HCEC 1CT (cell line): ENCODE measurements at regions not wholly inside any gene's neighbourhood (a gene's known extent, or its start where the extent isn't known, plus 50 kb on each side); places are given as distances from the start of the nearest gene placed in this dataset.

ENCODE experiments used
- DNase-seq: peaks from one replicate; pipeline ENCODE4 v3.0.0-alpha.2; 2017

- DNase-seq: no peak
These were observed 222.0 kb downstream of the TJP1 start for GRCh38 chr15:29600262-29600661.

GRCh38 chr15:29596266-29596665, 226.0 kb downstream of the TJP1 start:
- no peak for DNase-seq

- DNase-seq: no peak
These were observed 228.6 kb downstream of the TJP1 start for GRCh38 chr15:29593629-29594028.

GRCh38 chr15:29593111-29593510, 229.2 kb downstream of the TJP1 start:
- DNase-seq: no peak

GRCh38 chr15:29590701-29591100, 231.6 kb downstream of the TJP1 start:
- DNase-seq: no peak

GRCh38 chr15:29589975-29590374, 232.3 kb downstream of the TJP1 start:
- no peak for DNase-seq

- no peak for DNase-seq
These were observed 232.9 kb downstream of the TJP1 start for GRCh38 chr15:29589416-29589815.

- DNase-seq: no peak
These were observed 248.9 kb downstream of the TJP1 start for GRCh38 chr15:29573197-29573838.

GRCh38 chr15:29571792-29572431, 250.4 kb downstream of the TJP1 start:
- no peak for DNase-seq

- no peak for DNase-seq
These were observed 251.1 kb downstream of the TJP1 start for GRCh38 chr15:29570948-29571791.

- no peak for DNase-seq
These were observed 251.9 kb downstream of the TJP1 start for GRCh38 chr15:29570121-29570947.

GRCh38 chr15:29569533-29570092, 252.7 kb downstream of the TJP1 start:
- no peak for DNase-seq

GRCh38 chr15:29568840-29569532, 253.3 kb downstream of the TJP1 start:
- no peak for DNase-seq

- no peak for DNase-seq
These were observed 254.9 kb downstream of the TJP1 start for GRCh38 chr15:29567336-29567735.

- DNase-seq: no peak
These were observed 255.4 kb downstream of the TJP1 start for GRCh38 chr15:29566914-29567313.

- DNase-seq: no peak
These were observed 259.2 kb downstream of the TJP1 start for GRCh38 chr15:29563112-29563511.

- no peak for DNase-seq
These were observed 261.4 kb downstream of the TJP1 start for GRCh38 chr15:29560896-29561295.

- no peak for DNase-seq
These were observed 264.0 kb downstream of the TJP1 start for GRCh38 chr15:29558261-29558660.

GRCh38 chr15:29557171-29557570, 265.1 kb downstream of the TJP1 start:
- no peak for DNase-seq

- DNase-seq: peak; percentile 3
These were observed 265.9 kb downstream of the TJP1 start for GRCh38 chr15:29556380-29556779.

- DNase-seq: no peak
These were observed 267.7 kb downstream of the TJP1 start for GRCh38 chr15:29554531-29554930.

- DNase-seq: no peak
These were observed 271.3 kb downstream of the TJP1 start for GRCh38 chr15:29550834-29551465.
